HG03064 (cell line): ENCODE measurements at regions not wholly inside any gene's neighbourhood (a gene's known extent, or its start where the extent isn't known, plus 50 kb on each side); places are given as distances from the start of the nearest gene placed in this dataset.
A peak's percentile ranks its signal among the peaks of the same experiment; 100 is the strongest.
"Not testable (repeated sequence)": the region's sequence is repeated elsewhere in the genome, so short reads cannot be mapped to it uniquely, and the experiment has no call there.

Experiments used
- ATAC-seq: cut with Tn5 transposase; IDR thresholded peaks from one replicate; pipeline ENCODE4 v1.9.1; 2021; ENCODE audit warnings: low read depth; ENCODE audit not compliant: unreplicated experiment

DNA sequence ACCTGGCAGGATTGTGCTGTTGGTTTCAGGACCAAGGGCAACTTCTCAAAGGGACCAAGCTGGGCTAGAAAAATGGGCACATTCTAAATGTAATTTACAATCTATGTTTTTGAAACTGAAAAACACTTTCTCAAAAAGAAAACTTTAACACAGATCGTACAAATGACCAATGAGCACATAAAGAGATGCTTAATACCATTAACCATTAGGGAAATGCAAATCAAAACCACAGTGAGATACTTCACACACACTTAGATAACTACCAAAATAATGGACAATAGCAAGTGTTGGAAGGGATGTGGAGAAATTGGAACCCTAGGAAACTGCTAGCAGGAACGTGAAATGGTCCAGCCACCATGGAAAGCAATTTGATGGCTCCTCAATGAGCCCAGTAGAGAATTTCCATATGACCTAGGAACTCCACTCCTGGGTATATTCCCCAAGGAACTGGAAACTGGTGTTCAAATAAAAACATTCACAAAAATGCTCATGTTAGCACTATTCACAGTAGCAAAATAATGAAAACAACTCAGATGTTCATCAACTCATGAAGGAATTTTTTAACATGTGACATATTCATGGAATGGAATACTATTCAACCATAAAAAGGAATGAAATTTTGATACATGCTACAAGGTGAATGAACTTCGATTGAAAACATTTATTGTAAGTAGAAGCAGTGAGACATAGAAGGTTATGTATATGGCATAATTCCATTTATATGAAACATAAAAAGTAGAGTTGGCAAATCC is 288.3 kb upstream of the NR2F2 start:
- no peak for ATAC-seq

DNA sequence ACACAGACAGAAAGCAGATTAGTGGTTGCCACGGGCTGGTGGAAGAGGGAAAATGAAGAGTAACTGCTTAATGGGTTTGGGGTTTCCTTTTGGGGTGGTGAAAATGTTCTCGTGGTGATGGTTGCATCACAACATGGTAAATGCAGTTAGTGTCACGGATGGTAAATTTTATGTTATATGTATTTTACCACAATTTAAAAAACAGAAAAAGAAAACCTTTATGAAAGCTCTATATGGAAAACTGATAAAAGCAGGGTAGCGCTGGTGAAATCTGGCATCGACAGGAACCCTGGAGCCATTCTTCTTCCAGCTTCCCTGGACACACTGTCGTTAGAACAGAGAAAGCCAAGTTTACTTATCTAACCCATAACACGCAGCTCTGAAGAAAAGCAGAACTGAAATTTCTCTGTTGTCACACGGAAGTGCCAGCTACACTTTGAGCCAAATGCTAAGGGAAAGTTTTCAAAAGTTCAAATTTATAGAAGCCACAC is 287.7 kb upstream of the NR2F2 start:
- ATAC-seq, result peak; percentile 50

DNA sequence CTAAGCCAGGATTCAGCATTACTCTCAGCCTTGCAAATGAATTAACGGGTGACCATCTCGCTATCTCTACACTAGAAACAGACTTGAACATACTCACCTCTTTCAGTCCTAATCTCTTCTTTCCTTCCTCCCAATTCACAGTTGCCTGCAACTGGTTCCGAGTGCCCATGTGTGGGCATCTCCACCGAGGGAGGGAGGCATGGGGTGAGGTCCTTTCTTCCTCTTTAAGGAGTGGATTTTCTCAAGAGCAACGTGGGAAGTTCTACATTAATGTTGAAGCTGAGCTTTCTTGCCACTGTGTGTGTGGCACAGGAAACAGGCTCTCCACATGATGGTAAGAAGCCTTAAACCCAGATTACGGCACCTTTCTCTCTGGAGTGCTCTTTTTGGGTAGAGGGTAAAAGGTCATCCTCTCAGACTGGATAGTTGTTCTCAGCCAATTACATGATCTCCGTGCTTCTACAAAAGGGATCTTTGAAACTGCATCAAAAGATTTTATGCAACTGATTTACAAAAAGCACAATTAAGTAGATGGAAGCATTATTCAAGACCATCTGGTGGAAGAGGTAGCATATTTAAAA is 286.8 kb upstream of the NR2F2 start:
- no peak for ATAC-seq

DNA sequence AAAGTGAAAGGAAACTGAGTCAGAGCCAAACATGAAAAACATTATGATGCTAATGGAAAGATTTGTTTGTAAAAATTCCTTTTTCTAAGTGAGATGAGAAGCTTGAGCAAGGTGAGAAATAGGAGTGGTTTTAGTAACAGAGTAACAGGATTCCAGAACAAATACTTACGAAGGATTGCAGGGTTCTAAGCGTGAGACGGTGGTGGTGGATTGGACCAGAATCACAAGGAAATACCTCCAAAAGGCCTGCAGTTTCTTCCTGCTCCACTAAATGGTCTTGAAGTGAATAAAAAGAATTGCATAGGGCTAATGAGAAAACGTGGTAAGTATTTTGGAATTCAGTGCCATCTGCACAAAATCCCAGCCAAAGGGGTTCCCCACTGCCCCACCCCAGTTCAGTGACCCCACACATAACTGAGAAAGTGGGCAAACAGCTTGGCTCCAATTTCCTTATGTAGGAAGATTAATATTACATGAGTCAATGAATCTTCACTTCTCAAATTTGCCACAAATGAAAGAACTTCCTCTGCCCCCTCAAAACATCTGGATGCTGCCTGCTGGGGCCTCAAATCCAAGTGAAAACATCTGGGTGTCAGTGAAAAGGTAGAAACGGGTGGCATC is 283.8 kb upstream of the NR2F2 start:
- no peak for ATAC-seq

DNA sequence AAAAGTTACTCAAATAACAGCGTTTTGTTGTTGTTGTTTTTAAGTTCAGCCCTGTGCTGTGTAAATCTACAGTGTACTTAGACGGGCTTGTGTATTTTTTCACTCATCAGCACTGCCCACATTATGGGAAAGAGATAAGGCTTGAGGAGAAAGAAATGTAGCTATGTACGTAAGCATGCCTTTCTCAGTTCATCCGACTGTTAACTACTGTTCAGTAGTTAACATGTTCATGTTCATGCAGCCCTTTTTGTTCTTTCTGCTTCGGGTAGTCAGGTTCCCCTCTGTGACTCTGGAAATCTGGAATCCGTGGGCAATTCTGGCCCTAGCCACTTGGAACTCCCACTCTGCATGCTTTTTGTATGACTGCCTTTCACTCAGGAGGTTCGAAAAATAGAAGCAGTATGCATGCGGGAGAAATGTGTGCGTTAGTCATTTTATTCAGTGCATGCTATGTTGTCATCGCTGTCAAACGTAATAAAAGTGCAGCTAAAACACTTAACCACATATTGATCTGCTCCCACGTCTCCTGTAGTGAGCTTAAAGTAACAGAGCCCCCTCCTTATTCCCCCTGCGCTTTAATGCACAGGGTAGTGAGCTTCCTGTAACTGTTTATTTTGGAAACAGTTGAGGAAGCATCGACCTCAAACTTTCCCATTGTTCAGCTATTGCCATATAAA is 283.1 kb upstream of the NR2F2 start:
- no peak for ATAC-seq

DNA sequence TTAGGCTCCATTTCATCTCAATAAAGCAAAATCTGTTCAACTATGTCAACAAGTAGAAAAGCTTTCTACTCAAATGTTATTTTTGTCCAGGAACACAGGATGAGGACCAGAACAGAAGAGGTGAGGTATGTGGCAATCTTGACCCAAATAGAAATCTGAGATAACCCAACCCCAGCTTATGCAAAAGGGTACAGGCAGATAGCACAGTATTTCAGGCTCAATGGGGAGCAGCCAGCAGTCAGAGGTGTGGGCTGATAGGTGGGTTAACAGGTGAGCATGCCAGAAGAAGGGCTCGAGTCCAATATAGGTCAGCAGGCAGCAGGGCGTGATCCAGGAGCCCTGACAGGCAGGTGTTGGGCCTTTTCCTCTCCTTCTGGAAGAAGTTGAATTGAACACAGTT is 281.2 kb upstream of the NR2F2 start:
- no peak for ATAC-seq

DNA sequence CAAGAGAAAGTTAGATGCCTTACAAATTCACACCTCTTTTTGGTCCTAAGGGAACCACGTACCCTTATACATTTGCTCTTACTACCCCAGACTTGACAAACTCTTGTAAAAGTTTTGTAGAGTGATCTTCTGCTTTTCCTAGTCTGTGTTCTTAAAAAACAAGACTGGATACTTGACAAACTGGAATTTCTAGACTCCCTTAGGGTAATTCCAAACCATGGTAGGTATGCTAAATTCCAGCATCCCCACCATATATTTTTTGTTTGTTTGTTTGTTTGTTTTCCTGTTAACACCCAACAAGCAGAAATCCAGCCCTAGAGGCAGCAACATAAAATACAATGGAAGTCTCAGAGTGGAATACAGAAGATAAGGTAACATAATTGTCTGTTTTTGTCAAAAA is 280.7 kb upstream of the NR2F2 start:
- ATAC-seq, result no peak

DNA sequence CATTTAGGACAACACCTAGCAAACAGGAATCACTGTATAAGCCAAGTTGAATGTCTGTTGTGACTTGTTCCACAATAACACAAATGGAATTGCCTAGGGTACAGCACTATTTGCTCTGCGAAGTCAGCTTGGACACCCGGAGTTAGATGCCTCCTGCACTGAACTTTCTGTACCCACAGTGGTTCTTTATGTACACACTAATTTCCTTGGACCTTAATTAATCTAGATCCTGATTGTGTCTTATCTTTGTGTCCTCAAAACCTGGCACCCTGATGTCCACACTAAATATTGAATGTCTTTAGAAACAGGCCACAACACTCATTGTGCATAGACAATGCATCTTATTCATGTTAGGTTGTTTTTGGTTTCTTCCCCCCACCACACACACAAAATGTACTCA is 278.9 kb upstream of the NR2F2 start:
- no peak for ATAC-seq

DNA sequence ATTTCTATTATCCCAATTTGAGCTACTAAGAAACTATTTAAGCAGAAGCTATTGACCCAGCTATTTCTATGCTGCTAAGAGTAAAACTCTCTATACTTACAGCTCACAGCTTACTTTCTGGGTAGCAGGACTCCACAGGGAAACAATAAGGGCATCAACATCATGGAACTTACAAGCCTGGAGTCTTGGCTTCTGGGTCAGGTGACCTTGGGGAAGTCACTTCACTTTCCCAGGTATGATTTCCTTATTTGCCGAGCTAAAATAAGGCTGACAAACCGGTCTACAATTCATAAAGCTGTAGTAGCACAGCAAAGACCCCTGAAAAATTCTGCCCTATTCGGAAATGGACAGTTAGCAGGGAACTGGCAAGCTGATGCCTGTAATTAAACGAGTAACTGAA is 278.3 kb upstream of the NR2F2 start:
- no peak for ATAC-seq

DNA sequence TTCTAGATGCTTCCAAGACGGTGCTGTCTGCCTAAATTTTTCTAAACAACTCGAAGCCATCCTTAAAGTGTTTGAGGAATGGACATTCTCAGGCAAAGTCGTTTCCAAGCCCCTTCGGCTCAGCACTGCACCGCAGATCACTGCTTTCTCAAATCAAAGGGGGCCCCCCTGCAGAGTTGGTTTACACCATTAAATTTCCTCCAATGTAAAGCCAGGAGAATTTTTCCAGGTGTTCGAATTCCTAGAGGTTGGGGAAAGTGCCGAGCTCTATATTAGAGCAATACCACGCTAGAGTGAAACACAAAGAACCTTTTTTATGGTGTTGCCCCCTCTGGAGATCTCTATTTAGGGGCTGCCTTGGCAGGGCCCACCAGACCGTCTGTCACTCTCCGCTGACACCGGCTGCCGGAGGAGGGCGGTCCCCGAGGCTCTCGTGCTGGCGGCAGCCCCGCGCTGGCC is 277.9 kb upstream of the NR2F2 start:
- no peak for ATAC-seq

DNA sequence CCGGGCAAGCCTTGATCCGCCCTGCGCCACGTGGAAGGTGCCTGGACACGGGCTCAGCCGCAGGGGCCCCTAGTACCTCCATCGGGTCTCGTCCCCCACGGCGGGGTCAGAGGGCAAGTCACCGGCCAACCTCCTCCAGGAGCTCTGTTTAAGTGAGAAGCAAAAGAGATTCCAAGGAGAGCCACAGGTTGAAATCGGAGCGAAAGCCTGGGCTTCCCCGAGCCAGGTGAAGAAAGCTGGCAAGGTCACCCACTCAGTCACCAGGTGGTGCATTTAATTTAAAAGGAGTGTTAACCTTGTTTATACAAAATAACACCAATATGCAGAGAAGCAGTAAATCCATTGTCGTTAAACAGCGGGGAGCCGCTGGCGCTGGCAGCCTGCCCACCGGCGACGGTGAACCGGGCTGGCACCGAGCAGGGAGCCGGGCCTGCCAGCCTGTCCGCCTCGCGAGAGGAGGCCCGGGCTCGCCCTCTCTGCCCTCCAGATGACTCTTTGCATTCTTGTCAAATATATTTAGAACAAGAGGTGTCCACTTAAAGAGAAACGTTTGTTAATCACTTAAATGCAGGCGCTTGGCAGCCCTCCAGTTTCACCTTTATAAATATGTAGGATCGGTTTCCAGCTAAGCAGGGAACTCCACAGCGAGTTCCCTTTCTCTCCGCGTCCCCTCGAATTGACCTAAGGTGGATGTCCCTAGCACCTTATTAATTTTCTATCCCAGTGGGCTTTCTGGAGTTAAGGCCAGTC is 277.3 kb upstream of the NR2F2 start:
- ATAC-seq, result no peak

DNA sequence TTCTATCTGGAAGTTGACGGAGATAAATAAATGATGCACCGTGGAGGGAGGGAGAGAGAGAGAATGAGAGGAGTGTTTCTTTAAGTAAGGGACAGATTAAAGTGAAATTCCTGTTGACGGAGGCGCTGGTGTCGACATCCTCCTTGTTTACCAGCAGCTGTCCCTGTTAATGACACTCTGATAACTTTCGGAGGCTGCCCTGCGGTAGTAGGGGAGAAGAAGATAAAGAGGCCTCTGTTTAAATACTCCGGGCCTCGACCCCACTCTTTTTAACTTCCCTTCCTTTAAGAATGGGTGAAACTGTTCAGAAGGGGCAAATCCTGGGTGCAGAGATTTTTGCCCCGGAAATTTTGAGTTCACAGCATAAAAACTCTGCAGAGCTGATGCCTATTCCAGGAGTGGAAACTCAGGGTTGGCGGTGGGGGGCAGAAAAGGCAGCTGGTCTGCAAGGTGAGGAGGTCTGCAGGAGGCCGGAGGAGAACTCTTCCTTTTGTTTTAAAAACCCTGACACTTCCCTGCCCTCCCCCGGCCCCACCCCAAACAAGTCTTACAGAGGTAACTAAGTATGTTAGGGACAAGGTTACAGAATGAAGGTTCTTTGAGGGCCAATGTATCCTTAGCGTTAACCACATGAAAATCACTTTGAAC is 276.6 kb upstream of the NR2F2 start:
- ATAC-seq, result no peak

DNA sequence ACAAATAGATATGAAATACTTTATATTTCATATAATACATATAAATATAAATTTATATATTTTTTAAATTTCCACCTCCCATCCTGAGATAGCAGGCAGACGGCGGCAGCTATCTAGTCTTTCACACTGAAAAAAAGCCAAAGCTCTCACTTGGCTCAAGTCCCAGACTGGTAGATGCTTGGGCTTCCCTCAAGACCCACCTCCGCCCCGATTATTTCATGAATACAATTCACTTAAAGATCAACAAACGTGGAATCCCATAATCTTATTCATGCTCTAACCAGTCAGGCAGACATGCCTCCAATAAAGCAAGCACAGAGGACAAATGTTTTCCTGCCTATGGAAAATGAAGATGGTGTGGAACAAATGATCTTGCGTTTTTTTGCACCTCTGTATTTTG is 275.9 kb upstream of the NR2F2 start:
- ATAC-seq, result no peak

DNA sequence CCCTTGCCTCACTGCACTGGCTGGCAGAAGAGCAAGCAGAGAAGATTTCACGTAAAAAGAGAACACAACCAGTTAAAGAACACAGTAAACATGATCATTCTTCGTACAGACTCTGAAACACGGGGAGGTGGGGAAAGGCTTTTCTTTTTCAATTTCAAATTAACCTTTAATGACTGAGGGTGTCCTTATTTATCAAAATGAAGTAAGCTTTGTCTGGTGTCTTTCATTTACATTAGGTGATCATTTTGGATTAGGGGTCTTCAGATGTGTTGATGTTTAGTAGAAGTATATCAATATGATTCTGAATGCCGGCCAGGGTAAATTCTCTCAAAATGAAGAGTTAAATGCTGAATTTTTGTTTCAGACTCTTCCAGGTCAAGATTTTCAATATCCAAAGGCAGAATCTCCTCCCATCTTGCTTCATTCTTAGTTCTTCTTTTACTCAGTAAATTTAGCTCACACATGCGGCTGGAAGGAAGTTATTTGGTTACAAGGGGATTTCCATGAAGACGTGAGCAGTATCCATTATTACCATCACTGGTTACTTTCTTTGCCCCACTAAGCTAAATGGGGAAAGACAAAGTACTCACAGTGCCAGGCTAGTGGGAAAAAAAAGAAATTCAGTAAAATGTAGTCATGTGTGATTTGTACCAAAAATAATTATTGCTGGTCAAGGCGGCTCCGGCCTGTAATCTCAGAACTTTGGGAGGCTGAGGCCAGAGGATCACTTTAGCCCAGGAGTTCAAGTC is 272.2 kb upstream of the NR2F2 start:
- peak; percentile 61 for ATAC-seq

DNA sequence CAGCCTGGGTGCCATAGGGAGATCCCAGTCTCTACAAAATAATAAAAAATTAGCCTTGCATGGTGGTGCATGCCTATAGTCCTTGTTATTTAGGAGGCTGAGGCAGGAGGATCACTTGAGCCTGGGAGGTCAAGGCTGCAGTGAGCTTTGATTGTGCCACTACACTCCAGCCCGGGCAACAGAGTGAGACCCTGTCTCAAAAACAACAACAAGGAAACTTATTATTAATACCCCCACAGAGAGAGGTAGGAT is 271.7 kb upstream of the NR2F2 start:
- ATAC-seq, result not testable (repeated sequence)

DNA sequence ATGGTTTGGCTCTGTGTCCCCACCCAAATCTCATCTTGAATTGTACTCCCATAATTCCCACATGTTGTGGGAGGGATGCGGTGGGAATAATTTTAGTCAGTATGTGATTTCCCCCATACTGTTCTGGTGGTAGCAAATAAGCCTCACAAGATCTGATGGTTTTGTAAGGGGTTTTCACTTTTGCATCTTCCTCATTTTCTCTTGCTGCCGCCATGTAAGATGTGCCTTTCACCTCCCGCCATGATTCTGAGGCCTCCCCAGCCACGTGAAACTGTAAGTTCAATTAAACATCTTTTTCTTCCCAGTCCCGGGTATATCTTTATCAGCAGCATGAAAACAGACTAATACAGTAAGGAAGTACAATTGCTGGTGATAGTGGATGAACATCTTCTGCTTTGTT is 269.9 kb upstream of the NR2F2 start:
- ATAC-seq, result not testable (repeated sequence)

DNA sequence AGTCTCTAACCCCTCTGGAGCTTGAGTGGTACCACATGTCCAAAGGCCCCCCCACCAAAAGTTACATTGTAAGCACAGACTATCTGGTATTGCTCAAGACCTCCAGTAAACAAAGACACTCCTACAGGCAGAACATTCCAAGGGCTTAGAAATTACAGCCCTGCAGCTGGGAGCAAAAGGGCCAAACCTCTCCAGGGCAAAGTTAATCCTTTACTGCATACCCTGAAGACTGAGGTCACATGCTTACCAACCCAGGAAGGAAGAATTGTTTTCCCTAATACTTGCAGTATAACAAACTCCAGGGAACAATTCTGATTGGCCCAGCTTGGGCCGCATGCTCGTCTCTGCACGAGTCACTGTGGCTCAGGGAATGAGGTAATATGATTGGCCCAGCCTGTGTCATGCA is 266.1 kb upstream of the NR2F2 start:
- ATAC-seq, result no peak

DNA sequence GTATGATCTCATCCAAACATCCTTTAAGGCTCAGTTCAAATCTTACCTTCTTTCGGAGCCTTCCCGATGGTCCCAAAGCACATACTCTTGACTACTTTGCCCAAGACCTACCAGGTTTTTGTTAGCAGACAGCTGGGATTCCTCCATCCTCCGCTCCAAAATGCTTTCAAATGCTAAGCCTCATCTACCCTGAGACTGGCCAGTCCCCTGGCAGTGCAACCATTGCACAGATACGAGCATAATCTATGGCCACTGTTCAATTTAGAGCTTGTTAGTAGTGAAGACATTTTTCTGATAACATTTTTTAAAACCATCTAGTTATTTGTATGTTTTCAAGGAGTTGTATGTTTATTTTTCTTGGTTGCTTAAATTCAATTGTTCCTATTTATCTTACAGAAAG is 264.4 kb upstream of the NR2F2 start:
- no peak for ATAC-seq

DNA sequence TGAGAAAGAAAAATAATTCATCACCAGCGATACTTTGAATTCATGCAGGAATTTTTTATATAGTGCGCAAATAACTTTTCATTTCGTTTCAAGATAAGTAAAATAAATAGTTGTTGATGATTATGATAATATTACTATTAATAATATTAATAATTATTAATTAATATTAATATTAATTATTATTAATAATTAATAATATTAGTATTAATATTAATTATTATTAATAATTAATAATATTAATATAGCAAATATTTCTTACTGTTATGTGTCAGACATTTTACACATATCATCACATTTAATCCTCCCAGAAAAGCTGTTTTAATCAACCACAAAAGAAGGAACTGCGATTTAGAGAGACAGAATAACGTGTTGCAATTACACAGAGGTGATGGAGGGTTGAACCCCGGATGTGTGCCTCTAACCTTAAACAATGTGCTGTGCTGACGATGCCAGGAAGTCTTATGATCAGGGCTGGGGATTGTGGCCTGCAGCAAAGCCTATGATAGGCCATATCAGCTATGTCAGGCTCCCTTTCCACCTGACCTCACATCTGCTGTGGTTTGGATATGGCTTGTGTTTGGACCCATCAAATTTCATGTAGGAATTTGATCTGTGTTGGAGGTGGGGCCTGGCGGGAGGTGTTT is 263.5 kb upstream of the NR2F2 start:
- ATAC-seq, result no peak
